OCI-LY7 (cell line): ENCODE measurements at regions not wholly inside any gene's neighbourhood (a gene's known extent, or its start where the extent isn't known, plus 50 kb on each side); places are given as distances from the start of the nearest gene placed in this dataset.
"Not testable (repeated sequence)": the region's sequence is repeated elsewhere in the genome, so short reads cannot be mapped to it uniquely, and the experiment has no call there.

Experiments
- EZH2phosphoT487 ChIP-seq: fragments of 200-600 bp; sonication (generic); IDR thresholded peaks from 2 replicates; pipeline ENCODE4 v1.6.1; 2018; ENCODE audit warnings: low read depth, borderline replicate concordance, mild to moderate bottlenecking, mixed run types, antibody characterized with exemption, low read length, moderate library complexity, mixed read lengths
- TF ChIP-seq, protein P1 (sequence below): fragments of 200-600 bp; sonication (generic); conservative IDR thresholded peaks from 2 replicates; pipeline ENCODE4 v1.5.1; 2014; ENCODE audit warnings: mild to moderate bottlenecking, antibody characterized with exemption, low read length, moderate library complexity, mixed read lengths

DNA sequence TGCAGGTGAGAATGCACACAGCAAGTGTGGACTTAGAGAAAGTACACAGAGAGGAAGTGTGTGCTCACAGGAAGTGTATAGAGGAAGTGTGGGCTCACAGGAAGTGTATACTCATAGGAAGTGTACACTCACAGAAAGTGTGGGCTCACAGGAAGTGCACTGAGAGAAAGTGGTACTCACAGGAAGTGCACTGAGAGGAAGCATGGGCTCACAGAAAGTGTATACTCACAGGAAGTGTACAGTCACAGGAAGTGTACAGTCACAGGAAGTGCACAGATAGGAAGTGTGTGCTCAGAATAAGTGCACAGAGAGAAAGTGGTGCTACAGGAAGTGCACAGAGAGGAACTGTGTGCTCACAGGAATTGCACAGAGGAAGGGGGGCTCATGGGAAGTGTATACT, 87.1 kb downstream of the ATP6V0E2 start:
- TF ChIP-seq, protein P1, sequence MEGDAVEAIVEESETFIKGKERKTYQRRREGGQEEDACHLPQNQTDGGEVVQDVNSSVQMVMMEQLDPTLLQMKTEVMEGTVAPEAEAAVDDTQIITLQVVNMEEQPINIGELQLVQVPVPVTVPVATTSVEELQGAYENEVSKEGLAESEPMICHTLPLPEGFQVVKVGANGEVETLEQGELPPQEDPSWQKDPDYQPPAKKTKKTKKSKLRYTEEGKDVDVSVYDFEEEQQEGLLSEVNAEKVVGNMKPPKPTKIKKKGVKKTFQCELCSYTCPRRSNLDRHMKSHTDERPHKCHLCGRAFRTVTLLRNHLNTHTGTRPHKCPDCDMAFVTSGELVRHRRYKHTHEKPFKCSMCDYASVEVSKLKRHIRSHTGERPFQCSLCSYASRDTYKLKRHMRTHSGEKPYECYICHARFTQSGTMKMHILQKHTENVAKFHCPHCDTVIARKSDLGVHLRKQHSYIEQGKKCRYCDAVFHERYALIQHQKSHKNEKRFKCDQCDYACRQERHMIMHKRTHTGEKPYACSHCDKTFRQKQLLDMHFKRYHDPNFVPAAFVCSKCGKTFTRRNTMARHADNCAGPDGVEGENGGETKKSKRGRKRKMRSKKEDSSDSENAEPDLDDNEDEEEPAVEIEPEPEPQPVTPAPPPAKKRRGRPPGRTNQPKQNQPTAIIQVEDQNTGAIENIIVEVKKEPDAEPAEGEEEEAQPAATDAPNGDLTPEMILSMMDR = not testable (repeated sequence)
- TF ChIP-seq EZH2phosphoT487 = not testable (repeated sequence)
